Stimulated activated CD8-positive, alpha-beta memory T cell treated with anti-CD3 and anti-CD28 coated beads, Interleukin-15, amount 100 ng/mL, for 48 hours (primary cell): ENCODE measurements at regions not wholly inside any gene's neighbourhood (a gene's known extent, or its start where the extent isn't known, plus 50 kb on each side); places are given as distances from the start of the nearest gene placed in this dataset.

Source experiments
- DNase-seq, 2 donors: peaks; one replicate each; pipeline ENCODE4 v3.0.0-alpha.2; 2020; ENCODE audit warnings: low read depth in 2 of 2

DNA sequence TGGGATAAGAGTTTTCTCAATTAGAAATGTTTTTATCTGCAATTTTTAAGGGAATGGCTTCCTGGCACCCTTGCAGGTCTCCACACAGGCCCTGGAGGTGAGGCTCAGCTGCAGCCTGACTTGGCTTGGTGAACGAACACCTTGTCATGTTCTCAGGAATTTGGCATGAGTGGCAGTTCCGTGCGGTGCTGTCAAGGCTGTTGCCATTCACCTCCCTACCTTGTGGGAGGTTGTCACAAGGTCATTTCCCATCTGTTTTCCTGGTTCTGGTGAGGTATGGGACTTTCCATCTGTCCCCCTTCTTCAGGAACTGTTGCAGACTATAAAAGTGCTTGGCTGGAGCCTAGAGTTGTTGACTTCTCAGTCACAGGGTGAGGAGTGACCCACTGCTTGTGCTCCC is 82.9 kb downstream of the ELOVL4 start:
- DNase-seq = no peak

DNA sequence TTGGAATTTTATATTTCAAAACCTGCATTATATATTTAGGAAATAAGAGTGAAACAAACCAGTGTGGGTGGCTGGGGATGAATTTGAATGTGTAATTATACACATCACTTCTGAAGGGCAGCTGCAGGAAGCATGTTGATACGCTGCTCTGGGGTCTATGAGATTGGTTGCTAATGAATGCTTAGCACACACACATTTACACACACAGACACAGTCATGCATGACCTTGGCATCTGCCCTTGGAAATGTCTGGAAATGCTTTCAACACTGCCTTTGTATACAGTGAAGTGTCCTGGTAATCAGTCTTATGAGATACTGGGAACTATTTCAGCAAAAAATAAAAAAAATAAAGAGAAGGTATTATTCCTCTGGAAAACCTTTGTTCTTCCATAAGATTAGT is 83.4 kb downstream of the ELOVL4 start:
- DNase-seq = no peak

DNA sequence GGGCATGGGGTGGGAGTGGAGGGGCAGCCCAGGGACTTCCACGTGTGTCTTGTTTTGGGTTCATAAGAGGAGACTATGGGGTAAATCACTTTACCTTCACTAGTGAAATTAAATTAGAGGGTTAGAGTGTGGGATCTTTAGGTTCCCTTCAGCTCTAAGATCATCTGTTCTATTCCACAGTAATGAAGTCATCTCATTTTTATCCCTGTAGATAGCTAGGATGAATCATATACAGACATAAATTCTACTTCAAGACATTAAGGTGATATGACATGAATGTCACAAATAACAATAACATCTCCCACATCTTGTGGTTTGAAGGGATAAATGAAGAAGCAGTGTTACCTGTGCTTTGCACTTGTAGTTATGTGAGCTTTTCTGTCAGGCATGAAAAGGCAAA is 83.8 kb downstream of the ELOVL4 start:
- DNase-seq = no peak

DNA sequence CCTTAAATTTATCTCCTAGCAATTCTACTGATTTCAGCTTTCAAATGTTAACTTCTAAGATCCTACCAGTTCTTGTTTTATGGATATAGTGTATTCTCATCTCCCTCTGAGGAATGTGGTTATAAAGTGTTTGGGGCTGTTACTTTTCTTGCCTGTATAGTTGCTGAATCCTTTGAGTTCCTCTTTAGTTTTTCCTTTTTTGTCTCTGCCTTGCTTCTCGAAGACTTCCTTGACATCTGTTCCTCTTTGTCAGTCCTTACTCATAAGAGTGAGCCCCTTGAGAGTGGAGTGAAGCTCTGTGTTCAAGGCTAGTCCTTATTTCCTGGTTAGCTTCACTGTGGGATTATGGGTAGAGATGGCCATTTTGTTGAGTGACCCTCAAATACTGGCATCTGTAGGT is 84.6 kb downstream of the ELOVL4 start:
- DNase-seq = no peak

DNA sequence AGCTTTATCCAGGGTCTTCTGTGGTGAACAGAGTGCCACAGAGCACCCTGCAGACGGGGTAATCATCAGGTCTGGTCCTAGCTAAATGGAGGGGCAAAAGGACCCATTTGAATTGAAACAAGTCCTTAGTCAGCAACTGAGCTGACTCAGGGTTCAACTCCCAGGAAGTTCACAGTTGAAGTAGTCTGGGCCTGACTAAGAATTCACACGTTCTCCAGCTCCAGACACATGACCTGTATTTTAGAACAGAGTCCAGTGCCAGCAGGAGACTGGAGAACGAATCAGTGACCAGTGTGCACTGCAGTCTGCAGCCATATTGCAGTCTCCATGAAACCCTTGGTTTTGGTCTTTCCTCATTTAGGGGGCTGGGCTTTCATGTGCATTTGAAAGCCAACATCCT is 85.2 kb downstream of the ELOVL4 start:
- no peak for DNase-seq

DNA sequence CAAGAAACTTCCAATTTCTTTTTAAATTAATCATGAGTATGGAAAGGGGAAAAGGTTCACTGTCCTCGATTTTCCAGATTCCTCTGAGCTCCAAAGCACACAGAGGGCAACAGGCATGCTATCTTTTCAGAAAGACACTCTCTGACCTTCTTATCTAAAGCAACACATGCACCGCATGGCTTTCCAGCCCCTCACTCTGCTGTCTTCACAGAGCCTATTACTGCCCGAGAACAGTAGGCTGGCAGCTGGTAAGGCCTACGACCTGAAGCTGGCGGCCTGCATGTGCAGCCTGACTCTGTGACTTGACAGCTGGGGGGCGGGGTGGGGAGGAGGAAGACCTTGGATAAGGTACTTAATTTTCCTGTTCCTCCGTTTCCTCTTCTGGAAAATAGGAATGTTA is 86.3 kb downstream of the ELOVL4 start:
- no peak for DNase-seq

DNA sequence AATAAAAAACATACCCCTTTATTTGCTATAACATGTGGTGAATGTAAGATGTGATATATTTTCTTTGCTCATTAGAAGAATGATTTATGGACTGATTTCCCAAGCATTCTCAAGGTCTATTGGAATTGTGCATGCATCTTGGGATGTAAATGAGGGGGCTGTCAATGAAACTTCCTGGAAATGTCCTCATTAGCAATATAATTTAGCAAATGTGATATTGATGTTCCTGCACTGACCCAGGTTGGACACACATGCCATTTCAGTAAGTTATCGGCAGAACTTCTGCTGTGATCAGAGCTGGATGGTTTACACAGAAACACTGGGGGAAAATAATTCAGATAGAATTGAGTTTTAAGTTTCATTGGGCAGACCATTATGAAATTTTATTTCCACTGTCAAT is 99.9 kb downstream of the ELOVL4 start:
- no peak for DNase-seq

DNA sequence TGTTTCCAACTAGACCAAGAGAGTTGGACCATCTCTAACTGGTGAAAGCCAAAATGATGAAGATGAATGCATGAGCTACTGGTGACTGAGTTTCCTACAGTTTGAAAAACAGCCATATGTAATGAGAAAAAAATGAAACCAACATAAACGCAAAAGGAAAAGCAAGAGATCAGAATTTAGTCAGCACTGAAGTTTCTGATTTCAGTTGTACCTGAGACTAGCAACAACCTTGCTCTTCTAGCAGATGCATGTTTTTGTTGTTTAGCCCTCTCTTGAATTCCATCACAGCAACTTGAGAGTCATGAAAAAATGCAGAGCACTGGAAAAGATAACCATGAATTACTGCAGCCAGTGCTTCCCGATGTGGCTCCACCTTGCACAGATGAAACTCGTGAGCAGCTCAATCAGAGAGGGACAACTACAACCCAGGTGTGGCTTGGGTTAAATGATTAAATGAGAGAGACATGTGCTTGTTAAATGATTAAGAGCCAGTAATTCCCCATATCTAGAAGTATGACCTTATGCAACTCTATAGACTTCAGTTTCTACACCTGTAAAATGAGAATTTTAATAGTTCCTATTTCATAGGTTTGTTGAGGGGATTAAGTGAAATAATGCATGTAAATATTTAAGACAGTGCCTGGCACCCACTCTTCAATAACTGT is 104.8 kb downstream of the ELOVL4 start:
- no peak for DNase-seq

DNA sequence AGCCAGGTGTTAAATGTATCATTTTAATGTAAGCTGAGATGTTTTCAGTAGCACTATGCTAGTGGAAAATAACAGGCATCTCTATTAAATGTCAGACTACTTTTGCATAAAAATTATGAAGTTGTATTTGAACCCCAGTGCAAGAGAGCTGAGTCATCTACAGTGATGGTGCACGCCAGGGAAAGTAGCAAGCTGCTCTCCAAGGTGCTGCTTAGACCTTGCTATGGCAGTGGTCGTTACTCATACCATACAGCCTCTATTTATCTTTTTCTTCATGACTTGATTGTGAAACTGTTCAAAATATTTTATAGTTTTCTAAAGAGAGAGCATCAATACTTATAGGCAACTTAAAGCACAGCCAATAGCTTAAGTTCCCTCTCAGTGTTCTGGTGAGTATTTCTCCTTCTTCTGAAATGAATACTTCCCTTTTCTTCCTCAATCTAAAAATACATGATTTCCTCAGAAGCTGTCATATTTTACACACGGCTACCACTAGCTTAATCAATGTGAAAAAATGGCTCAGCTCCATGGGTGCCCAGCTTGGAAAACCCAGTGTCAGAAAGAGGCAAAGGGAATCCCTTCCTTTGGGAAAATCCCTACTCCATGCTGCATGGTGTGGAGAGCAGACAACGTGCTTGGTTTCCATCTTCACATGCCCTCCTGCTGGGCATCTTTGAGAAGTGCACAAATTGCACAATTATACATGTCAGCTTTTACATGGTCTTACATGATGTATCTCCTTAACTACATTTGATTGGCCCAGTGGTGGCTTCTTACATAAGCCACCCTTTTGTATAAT is 105.6 kb downstream of the ELOVL4 start:
- DNase-seq = no peak

DNA sequence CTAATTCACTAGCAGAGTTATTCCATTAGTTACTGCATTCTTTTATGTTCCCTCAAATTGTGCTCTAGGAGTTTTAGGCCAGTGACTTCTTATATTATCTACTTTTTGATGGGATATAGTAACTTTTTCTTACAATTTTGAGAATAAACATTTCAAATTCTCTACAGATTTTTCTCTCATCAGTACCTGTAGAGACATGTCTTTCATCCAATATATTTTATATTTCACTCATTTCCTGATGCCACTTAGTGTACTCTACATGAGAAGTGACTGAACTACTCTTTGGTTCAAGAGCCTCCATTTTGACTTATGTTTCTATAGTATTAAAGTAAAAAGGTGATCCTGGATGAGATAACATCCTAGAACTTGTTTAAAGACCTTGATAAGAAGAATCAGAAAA is 108.5 kb downstream of the ELOVL4 start:
- DNase-seq = no peak

DNA sequence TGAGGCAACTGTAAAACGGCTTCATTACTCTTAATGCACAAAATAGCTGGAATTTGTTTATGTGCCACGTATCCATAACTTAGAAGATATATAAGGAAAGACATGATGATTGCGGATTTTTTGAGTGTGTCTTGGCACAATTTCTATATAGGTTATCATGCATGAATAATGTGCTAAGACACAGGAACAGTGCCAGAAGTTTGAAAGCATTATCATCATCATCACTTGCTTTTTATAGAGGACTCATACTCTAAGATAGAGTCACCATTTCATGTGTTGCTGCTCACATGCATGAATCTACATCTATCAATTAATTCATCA is 113.4 kb downstream of the ELOVL4 start:
- no peak for DNase-seq

DNA sequence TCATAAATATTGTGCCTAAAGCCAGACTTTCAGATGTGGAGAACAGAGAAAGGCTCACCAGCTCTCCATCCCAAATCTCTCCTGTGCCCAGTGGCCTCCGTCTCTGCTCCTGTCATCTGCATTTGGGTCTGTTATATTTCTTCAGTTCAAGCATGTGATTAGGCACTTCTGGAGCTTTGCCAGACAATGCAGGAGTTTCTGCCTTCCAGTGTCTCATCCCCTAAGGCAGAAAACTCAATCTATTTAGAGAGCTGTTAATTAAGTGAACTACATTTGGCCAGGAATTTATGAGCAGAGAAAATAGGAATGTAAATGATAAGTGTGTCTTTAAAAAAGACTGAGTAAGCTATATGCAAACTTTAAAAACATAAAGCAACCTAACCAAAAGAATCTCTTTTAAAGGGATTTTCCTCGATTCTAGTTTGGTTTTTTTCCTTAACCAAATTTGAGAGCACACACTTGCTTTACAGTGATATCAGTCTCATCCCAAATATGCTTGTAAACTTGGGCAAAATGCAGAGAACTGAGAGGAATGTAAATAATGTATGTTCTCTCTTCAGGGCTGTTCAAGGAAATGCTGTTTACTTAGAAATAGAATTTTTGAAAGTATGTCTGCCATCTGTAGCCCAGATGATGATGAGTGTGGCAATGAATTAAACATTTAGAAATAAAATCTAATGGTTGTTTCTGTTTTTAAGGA is 113.9 kb downstream of the ELOVL4 start:
- DNase-seq = no peak

DNA sequence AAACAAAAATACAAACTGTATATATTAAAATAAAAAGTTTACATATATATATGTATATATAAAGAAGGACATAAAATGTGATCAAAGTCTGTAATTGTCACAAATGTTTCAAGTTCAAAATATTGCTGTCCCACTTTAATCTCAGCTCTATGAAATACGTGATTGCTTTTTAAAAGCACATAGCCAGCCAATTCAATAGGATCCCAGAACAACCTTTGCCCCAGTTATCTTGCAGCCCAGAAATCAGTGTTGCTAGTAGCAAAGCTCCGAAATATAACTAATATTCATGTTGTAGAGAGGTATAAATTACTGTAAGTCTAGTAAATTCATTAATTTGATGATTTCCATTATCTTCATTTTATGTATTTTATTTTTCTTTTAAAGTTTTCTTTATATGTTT is 114.6 kb downstream of the ELOVL4 start:
- no peak for DNase-seq

DNA sequence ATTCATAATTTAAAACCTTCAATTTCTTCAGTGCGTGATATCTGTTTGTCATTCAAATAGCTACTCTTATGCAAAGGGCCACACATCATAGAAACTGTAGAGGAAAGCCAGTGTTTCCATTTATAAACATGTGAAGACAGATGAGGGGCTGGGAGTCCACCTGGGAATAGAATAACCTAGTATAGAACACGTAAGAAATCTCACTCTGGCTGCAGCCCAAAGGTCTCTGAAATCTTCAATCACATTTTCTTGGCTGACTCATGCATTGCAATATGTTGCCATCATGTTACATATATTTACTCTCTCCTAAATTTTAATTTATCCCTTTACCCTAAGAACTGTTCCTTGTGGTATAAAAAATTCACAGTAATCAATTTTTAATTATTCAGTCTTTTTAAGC is 123.2 kb downstream of the ELOVL4 start:
- no peak for DNase-seq

DNA sequence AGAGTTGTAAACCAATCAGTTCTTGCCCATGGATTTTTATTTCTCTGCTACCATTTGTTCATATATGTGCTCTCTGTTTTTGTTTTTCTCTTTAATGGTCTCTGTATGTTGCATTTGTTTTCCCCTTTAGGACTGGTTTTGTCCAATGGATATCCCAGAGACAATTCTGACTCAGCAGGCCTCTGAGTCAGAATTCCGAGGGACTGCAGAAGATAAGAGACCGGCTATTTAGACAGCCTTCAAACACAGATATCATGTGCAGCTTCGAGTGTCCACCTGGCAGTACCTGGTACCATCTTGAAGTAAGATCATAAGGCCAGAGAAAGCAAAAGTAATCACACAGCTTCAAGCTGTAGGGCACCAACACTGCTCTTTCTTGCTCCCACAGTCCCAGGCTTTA is 125.5 kb downstream of the ELOVL4 start:
- no peak for DNase-seq

DNA sequence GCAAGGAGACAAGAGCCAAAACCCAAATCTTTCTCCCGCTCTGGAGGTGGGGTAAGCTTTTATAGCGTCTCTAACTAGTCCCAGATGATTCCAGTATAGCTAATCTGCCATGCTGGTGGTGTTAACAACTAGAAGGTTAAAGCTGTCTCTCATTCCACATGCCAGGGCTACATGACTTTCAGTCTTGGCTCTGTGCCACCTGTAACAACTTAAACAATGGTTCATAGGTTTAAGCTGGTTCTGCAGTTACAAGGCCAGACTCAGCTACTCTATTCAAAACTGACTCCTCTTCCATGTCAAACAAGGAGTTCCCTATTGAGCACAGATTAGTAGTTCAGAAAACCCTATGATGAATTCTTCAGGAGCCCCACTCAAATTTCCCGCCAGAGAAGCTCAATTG is 128.9 kb downstream of the ELOVL4 start:
- no peak for DNase-seq

DNA sequence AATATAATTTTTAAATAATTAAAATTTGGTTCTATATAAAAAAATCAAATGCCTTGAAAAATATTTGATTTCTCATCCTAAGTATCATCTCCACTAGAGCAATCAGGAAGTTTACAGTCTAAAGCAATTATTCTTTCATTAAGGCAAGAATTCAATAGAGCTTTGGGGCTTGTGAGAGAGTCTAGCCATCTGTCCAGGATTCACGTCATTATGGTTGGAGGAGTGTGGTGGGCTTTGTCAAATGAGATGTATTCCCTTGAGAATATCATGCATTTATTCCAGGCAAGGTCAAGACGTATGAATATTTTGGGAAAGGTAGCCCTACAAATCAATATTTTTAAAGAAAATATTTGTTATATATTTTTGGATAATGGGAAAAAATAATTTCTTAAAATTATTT is 132.4 kb downstream of the ELOVL4 start:
- no peak for DNase-seq

DNA sequence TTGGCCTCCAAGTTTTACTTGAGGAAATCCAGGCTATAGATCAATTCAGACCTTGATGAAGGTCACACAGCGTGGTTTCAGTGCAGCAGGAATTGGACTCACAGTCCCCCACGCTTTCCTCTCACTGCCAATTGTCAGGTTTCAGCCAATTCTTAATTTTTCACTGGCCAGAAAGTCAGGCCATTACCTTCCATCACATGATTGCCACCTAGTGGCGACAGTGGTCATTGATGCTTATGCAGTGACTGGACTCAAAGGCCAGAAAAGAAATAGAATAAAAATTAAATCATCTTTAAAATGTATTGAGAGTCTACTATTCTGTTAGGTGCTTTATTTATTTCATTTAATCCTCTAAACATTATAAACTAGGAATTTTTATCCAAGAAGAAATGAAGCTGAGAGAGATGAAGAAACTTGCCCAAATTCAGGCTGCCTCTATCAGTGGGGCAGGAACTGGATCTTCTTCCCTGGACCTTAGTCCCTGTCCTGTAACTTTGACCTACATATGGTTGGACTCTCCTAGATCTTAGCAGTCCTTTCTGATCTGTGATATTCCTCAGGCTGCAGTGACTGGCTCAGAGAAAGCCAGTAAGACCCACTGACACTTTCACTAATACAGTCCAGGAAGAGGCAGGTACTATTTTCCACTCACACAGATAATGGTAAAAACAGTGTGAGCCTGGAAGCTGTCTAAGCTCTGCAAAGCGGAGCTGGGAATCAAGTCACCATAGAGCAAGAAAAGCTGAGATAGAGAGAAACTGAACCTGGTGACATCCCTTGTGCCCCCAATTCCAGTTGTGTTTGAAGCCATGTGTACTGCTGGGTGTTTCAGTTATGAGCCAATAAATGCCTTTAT is 133.3 kb downstream of the ELOVL4 start:
- DNase-seq = peak; percentile 29

DNA sequence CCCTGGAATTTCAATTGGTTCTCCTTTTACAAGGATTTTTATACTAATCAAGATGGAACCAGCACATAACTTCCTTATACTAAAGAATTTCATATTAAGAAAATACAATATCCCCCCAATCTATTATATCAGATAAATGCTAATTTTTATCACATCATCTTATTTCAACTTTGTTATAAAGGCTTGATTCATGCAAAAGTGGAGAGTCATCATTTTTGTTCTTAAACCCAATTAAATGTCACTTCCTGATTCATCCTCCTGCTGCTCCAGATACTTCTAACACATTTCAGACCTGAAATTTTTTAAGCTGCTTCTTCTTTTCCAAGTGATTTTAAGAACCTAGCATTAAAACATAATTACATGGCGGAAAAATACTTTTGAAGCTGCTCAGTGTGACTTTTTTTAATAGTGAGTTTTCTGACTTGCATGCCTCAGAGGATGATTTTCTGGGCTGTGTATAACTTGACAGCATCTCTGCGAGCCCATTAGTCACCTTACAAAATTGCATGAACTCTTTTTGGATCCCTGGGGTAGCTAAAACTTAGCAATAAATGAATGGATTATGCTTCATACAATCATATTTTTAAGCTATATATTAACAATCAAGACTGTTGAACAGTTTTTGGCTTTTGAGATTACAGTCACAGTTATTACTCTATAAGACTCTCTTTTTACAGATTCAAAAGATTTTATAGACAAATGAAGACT is 134.1 kb downstream of the ELOVL4 start:
- DNase-seq = no peak

DNA sequence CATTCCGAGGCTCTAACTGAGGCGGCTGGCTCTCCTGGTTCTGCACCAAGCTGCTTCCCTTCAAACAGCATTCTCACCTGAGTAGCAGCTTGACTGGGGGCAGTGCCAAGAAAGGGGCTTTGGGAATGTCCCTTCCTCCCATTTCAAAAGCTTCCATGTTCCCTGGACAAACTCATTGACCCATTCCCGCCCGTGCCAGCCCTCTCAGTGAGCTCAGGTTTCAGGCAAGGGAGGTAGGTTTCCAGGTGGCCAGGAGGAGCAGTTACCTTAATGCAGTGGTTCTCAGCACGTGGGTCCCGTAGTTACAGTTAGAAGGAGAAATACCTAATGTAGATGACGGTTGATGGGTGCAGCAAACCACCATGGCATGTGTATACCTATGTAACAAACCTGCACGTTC is 135.2 kb downstream of the ELOVL4 start:
- DNase-seq = no peak

DNA sequence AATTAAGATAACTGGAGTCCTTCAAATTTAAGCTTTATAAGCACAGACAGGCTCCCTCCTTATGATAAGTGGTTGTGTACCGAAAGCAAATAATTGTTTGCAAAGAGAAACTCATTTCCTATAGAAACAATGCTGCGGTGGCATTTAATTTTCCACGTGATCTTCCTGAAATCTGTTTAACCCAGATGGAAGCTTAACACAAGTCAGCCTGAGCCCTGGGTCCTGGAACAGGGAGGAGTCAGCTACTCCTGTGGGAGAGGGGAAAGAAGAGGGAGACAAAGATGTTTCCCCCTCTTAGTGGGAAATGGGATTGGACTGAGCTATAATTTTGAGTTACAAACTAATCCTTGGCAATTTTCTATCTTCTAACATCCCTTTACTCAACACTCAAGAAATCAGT is 136.5 kb downstream of the ELOVL4 start:
- DNase-seq = no peak
